ENCODE measurements at regions not wholly inside any gene's neighbourhood (a gene's known extent, or its start where the extent isn't known, plus 50 kb on each side); places are given as distances from the start of the nearest gene placed in this dataset.
A peak's percentile ranks its signal among the peaks of the same experiment; 100 is the strongest.
"Not testable (repeated sequence)": the region's sequence is repeated elsewhere in the genome, so short reads cannot be mapped to it uniquely, and the experiment has no call there.

DNA sequence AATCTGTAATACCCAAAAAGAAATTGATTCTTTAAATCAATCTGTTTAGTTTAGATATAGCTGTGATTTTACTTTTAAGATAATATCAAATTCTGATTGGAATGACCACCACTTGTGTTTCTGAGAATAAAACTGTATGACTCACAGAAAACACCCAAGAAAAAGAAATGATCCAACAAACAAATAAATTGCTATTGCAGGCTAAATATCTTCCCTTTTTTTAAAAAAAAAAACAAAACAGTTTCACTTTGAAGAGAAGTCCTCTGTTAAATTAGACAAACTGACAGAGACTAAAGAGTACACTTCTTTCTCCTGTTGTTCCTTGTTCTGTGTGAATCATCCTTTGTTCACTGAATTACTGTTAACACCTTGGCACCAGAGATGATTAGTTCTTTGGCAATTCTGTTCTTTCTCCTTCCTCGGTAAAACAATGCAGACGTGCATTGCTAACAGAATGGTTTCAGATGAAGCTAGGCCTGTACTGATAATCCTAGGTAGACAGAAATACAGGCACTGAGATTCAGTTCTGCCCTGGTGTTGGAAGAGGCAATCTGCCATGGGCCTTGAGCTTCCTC is 895.2 kb upstream of the CITED2 start:
- DNase-seq, result no peak

DNA sequence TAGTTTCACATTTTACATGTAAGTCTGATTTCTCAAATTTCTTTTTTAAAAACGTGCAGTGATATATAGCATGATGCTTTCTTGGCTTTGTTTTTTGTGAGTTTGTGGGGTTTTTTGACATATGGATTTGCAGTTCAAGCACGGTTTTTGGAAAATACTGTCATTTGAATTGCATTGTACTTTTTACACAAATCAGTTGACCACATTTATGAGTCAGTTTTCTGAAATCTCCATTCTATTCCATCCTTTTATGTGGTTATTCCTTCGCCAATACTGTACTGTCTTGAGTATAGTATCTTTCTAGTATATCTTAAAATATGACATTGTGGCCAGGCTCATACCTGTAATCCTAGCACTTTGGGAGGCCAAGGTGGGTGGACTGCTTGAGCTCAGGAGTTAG is 890.0 kb upstream of the CITED2 start:
- DNase-seq, result no peak

DNA sequence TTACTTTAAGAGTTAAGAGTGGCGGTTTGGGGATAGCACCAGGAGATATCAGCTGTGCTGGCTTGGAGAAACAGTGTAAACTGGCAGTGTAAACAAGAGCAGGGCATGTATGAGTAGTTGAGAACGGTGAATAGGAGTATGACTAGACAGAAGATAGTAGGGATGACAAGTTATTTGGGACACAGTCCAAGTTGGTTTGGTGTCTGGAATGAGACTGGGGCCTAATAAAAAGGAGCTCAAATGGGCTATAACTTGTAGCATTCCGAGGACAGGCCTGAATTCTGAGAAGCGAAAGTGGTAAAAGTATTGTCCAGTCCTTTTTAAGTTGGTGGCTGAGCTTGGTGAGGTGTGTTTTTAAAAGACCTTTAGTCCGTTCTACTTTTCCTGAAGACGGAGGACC is 883.9 kb upstream of the CITED2 start:
- DNase-seq, result not testable (repeated sequence)

DNA sequence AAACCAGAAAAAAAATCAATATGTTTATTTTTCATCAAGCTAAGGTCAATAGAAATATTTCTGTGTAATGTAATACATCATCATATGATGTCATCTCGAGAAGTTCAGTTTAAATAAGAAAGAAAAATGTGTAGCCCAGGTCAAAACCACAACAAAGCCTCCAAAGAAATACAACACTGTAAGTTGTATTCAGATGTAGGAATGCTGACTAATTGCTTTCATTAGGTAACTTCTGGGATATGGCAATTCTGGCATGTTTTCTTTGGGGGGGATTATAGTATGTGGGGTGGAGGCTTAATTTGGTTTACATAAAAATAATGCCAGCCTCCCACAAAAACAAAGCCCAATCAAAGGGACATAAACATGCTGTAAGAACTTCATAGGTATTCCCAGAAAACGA is 881.8 kb upstream of the CITED2 start:
- DNase-seq, result no peak

DNA sequence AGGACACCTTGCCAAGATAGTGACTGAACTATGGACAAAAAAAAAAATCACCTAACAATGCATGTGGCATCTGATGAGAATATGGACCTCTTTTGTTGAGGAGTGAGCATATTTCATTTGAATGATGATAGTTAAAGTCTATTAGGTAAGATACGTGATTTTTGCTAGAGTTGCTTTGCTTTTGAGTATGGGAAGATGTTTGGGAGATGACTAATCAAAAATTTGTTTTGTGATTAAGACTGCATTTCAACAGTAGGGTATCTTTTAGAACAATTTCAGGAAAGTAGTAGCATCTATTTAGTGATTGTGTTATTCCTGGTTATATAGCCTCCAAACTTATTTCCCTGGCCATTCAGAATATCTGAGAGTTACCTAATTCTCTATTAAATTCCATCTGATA is 878.6 kb upstream of the CITED2 start:
- DNase-seq, result no peak

DNA sequence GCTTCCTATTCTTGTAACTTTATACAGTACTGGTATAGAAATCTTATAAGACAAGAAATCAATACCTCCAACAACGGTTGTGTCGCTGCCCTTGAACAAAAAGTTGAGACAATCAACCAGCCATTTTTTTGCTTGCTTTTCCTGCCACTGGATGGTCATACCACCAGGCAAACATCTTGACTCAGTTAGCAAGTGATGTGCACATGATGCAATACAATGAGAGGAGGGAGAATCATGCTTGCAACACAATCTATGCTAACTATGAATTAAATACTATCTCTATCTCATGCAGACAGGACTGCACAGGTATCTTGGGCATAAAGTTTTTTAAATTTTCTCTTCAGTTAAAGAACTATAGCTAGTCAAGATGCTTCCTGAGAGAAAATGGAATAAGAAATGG is 877.7 kb upstream of the CITED2 start:
- no peak for DNase-seq

DNA sequence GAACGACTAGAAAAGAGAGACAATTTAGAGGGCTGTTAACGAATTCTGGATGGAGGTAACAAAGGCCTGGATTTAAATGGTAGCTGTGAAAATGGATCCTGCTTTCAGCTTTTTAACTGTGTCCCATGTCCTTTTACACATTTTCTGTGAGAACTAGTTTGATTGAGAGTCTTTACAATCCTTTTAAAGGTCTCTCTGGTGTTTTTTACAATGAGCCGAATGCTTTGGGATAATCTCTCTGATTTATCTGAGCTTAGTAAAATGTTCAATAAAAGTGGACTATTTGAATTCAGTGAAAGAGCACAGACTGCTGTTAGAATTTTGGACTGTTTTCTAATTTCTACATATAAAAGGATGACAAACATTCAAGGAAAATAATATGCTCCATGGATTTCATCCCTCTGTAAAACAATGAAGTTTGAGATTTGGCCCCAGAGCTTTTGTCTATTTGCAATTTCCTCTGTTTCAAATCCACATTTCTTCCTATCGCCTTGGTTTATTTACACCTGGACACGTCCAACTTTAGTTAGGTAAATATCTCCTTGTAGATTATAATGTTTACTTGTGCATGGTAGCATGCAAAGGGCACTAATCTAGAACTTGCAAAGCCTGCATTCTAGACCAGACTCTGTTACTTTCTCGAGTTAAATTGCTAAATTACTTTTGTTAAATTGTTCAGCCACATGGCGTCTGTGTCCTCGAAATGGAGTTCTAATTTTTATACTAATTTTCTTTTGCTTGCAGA is 871.0 kb upstream of the CITED2 start:
- DNase-seq, result no peak

DNA sequence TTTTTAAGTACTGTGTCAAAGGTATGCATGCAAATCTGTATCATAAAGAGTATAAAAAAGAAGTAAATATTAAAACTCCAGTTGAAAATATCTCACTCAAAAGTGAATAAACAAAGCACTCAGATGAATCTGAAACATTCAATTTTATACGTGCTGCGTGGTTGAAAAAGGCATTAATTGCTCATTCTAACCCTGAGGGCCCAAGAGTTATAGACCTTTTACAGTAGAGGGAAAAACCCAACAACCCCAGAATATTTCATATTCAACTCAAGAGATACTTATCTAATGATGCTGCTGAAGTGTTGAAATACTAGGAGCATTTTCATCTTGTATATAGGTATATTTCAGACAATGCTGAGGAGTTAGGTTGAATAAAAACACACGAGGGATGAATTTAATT is 862.8 kb upstream of the CITED2 start:
- no peak for DNase-seq

DNA sequence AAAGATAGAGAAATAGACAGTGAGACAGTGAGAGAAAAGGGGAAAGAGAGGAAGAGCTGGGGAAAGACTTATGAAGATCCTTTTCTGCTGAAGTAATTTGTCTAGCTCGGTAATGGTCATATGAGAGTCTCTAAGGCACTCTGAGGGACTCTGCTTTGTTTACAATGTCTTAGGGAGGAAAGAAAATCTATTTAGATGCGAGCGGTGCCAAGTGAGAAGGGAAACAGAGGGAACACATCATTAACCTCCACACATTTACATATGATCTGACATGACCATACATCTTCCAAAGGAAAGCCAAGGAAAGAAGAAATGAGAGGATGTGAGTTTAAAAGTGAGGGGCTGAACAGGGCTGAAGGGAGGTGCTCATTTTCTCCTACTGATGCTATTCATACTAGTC is 862.3 kb upstream of the CITED2 start:
- DNase-seq, result no peak

DNA sequence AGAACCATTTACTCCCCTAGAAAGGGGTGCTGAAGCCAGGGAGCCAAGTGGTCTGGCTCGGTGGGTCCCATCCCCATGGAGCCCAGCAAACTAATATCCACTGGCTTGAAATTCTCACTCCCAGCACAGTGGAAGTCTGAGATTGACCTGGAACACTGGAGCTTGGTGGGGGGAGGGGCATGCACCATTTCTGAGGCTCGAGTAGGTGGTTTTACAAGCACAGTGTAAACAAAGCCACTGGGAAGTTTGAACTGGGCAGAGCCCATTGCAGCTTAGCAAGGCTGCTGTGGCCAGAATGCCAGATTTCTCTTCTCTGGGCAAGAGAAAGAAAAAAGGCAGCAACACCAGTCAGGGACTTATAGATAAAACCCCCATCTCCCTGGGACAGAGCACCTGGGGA is 855.8 kb upstream of the CITED2 start:
- no peak for DNase-seq

DNA sequence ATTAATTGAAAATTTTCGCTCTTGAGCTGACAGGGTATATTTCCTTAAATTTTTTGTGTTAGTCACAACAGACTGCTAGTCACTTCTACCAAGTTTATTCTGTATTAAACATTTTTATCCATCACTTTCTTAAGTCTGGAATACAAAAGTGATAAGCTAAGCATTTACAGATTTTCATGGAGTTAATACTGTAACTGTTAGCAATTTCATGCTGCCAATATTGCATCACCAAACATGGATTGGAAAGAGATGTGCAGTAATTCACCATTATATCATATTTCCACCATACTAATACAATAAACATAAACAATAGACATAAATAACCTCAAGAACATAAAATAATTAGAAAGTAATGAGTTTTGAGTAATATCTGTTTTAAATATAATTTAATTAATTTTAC is 854.0 kb upstream of the CITED2 start:
- DNase-seq, result no peak

DNA sequence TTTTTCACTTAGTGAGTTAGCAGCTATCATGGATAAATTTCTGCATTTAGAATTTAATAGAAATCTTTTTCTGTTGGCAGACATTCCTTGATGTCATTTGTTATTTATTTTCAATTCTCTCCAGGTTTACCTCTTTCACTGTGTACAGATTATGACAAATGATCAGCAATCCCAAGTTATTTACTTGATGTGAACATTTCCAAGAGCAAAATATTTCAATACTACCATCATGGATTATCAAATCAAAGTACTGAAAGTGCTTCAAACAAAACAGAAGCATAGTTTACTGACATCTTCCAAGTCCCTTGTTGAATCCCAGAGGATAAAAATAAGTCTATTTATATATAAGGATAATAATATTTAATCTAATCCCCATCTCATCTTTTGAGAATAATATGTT is 852.2 kb upstream of the CITED2 start:
- DNase-seq, result no peak

DNA sequence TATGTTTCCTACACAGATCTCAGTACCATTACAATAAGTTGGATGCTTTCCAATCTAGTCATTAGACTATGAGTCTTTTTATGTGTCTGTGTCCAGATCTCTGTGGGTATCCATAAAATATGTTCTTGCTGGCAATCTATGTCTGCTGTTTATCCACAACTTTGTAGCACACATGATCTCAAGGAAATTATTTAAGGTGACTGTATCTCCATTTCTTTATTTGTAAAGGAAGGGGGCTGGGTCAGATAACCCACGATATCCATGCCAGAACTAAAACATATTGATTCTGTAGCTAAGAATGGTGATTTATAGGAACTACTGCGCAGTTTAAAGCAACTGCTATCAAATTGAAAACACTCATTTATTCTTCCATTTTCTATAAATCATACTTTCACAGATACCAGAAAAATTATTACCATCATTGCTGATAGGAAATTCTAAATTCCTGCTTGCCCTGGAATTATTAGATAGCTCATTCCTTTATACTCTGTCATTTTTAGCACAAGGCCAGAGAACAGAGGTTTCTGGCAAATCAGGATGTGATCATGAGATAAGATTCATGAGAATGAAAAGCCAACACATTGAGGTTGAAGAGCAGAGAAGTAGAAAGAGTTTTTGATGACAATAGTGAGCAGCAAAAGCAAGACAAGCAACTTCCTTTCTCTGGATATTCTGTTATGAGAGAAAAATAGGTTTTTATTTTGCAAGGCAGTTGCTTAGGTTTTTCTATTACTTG is 851.4 kb upstream of the CITED2 start:
- no peak for DNase-seq

DNA sequence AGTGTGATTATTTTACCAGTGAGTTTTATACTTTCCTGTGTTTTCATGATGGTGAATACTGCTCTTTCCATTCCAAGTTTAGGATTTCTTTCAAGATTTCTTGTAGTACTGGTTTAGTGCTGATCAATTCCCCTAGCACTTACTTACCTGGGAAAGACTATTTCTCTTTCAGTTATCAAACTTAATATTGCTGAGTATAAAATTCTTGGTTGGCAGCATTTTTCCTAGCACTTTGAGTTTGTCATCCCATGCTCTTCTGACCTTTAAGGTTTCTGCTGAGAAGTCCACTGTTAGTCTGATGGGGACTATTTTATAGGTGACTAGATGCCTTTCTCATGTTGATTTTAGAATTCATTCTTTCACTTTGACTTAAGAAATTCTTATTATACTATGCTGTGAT is 842.8 kb upstream of the CITED2 start:
- DNase-seq, result no peak

DNA sequence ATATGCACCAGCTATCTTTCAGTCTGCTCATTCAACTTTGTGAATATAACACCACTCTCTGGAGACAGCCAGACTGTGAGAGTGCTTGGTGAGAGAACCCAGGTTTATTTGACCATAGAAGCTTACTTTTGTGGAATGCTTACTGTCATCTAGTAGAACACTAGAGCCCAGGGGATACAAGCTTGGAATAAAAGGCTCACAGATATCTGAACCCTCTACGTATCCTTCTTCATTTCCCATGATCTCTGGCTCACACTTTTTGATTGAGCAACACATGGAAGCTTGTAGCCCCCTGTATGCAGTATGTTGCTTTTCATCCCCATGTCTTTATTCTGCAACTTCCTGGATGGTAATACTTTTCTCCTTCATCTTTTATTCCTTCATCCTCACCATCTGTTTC is 835.3 kb upstream of the CITED2 start:
- peak; percentile 17 for DNase-seq

DNA sequence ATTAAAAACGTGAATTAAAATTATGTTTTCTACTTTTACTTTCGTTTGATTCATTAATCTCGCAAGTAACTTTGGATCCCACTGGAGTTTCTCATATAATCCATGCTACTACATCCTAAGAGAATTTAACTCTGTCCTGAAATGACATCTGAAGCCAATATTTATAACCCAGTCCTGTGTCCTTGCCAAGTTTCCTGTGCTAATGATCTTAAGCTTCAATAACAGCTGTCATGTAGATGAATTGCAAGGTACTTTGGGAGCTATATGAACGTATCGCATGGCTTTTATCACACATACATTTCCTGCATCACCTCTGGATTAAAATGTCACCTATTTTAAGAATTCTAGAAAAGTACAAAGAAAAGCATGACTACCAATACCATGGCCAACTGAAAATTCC is 833.8 kb upstream of the CITED2 start:
- peak; percentile 88 for DNase-seq

DNA sequence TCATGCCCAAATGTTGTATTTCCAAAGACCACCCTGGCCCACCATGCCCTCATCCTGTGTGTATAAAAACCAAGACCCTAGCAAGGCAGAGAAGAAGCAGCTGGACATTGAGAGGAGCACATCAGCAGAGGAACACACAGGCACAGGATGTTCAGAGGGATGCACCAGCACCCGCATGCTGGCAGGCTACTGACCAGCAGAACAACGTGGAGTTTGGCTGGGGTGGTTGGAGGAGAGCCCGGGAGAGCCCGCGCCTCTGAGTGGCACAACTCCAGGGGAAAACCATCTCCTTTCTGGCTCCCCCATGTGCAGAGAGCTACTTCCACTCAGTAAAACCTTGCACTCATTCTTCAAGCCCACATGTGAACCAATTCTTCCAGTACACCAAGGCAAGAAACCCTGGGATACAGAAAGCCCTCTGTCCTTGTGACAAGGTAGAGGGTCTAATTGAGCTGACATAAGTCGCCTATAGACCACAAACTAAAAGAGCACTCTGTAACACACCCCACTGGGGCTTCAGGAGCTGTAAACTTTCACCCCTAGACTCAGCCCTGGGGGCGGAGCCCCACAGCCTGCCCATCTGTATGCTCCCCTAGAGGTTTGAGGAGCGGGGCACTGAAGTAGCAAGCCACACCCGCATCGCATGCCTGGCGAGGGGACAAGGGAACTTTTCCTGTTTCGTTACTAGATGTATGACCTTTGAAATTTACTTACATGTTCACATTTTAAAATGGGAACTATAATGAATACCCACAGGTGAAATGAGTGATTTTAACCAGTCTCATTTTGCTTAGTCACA is 831.5 kb upstream of the CITED2 start:
- no peak for DNase-seq

DNA sequence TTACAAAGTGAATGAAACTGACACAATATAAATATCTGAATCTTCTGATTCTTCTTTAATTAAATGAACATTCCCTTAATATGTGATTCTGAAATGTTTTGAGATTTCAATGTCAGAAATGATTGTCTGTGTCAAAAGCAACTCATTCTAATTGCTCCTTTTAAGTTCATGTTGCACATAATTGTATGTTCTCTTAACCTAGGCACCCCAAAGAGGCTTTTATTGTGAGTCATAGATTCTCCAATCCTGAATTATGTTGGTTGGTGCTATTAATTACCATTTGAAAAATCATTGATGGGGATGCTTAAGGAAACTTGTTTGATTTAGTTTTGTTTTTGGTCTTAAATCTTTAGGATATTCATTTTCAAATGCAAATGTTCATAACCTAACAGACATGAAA is 829.7 kb upstream of the CITED2 start:
- no peak for DNase-seq

DNA sequence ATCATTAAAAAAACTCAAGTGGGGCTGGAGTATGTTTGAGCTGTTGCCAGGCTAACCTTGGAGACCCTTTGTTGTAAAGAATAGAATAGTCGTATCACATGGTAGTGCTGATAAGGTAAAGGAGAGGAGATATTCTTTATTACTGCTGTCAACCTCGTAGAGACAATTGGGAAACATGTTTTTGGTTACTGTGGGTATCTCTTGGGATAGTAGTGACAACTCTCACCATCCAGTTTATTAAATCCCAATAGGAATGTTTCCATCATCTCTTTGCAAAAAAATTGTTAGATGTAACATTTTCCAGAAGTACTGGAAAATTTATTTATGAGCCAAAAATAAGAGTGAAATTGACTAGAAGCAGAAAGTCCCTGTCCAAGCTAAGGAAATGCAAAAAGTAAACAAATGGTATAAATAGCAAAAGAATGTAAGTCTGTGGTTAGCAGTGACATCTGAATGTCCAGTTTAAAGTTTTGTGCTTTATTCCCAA is 829.3 kb upstream of the CITED2 start:
- DNase-seq, result no peak

DNA sequence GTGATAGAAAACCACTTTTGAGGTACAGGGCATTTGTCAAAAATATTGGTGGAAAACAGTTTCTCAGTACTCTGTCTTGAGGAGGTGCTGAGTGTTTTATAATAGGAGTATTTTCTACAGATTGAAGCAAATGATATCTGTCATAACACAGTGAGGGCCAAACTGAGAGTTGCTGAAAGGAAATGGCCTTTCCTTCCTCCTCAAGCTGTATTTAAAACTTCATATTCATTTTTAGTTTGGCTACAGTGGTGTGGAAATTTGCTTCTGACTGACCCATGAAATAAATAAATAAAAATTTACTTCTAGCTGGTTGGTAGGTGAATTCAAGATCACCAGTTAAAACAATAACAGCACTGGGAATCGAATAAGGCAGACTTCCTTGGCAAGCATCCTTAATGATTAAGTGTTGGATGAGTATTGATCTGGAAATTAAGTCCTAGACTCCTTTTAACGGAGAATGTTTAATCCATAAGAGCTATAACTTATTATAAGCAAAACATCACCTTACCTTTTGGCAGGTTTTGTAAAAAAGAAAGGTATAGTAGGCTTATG is 828.6 kb upstream of the CITED2 start:
- DNase-seq, result no peak

DNA sequence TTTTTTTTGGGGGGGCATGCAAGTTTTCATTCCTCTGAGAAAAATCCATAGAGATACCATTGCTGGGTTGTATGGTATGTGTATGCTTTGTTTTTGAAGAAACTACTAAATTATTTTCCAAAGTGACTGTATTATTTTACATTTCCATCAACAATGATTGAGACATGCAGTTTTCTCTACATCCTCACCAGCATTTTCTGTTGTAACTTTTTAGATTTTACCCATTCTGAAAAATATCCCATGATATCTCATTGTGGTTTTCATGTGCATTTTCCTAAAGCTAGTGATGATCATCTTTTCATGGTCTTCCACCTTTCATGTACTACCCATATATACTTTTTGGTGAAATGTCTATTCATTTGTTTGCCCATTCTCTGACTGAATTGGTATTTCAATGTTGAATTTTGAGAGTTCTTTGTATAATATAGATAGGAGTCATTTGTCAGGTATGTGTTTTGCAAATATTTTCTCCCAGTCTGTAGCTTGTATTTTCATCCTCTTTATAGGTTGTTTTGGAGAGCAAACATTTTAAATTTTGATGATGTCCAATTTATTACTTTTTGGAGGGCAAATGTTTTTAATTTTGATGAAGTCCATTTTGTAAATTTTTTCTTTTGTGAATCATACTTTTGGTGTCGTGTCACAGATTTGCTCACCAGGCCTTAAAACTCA is 827.5 kb upstream of the CITED2 start:
- no peak for DNase-seq

DNA sequence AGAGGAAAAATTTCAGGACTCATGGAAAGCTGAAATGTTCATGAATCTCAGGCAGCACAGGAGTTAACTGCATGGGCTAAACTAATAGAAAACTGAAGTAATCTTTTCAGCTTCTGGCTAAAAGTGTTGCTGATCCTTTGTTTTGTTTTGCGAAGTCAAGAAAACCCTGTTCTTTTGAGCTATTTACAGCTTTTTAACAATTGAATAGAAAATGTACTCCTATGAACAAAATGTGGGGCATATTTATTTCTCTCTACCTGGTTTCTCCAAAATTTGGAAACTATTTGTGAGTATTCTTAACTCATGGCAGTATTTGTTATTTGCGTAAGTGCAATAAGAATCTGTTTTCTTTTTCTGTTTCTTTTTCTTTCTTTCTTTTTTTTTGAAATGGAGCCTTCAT is 818.8 kb upstream of the CITED2 start:
- no peak for DNase-seq

DNA sequence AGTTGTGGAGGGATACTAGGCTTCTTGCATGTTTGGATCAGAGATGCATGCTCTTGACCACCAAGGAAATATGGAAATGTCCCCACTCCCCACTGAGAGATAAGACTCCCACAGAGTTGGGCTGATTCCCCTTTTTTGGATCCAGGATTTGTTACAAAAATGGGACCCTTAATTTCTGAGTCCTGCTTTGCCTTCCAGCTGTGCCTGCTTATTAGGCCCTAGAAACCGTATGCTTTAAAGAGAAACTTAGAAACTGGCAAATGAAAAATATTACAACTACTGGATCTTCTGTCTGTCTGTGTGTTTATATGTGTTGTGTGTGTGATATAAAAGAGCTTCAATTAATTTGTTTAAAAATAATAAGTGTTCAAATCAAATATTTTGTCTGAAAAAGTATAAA is 817.6 kb upstream of the CITED2 start:
- no peak for DNase-seq
